HG02885 (cell line): ENCODE measurements at regions not wholly inside any gene's neighbourhood (a gene's known extent, or its start where the extent isn't known, plus 50 kb on each side); places are given as distances from the start of the nearest gene placed in this dataset.
A peak's percentile ranks its signal among the peaks of the same experiment; 100 is the strongest.

ENCODE experiments used
- ATAC-seq: cut with Tn5 transposase; IDR thresholded peaks from one replicate; pipeline ENCODE4 v1.9.1; 2021; ENCODE audit warnings: mild to moderate bottlenecking; ENCODE audit not compliant: unreplicated experiment, poor library complexity

GRCh38 chr1:219805191-219805590 is 123.2 kb downstream of the SLC30A10 start:
- no peak for ATAC-seq

- ATAC-seq: no peak
Observed at GRCh38 chr1:219801156-219801820, 127.1 kb downstream of the SLC30A10 start.

DNA sequence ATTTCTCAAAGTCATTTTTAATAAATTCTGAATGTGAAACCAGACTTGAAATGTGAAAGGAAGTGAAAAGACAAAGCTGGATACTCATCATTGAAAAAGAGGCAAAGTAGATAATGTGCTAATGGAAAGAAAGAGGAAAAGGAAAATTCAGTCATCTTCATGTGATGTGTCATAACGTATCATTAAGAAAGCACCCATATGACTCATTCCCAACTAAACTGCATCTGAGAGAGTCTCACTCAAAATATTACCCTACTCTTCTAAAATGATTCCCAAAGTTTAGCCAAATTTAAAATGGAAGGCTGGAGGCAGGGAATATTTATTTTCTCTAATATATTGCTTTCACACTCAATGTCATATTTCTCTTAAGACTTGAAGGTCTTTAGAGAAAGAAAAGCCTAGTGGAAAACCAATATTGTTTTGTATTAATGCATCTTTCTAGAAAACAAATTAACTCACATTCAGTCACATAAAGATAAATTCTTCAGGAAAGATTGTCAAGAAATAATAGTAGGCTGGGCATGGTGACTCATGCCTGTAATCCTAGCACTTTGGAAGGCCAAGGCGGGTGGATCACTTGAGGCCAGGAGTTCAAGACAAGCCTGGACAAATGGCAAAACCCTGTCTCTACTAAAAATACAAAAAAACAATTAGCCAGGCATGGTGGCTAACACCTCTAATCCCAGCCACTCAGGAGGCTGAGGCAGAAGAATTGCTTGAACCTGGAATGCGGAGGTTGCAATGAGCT is 129.9 kb downstream of the SLC30A10 start:
- ATAC-seq: peak; percentile 54

DNA sequence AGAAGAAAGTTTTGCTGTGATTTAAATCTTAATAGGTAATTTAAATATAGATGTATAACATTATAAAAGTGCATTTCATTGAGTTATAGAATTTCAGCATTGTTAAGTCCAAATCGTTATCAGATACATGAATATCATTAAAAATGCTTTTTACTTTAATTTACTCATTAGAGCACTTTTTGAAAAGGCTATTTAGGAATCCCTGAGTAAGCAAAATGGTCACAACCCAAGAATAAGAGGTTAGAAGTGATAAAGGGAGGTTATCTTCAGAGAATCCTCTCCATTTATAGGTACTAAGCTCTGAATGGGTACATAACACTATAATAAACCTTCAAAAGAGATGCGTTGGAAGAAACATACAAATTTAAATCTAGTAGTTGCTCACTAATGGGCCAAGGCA is 130.7 kb downstream of the SLC30A10 start:
- ATAC-seq: no peak

DNA sequence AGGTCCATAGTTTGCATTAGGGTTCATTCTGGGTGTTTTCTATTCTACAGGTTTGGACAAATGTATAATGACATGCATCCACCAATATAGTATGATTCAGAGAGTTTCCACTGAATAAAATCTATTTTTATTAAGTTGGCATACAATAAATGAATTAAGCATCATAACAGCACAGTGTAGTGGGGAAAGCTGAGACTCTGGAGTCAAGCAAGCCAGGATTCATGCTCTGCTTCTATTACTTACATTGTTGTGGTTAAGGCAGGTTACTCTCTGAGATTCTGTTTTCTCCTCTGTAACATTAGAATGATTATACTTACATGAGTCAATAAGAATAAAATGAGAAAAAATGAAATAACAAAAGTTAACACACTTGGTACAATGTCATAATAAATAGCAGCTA is 131.3 kb downstream of the SLC30A10 start:
- no peak for ATAC-seq

- no peak for ATAC-seq
Observed at GRCh38 chr1:219795363-219795917, 132.9 kb downstream of the SLC30A10 start.

DNA sequence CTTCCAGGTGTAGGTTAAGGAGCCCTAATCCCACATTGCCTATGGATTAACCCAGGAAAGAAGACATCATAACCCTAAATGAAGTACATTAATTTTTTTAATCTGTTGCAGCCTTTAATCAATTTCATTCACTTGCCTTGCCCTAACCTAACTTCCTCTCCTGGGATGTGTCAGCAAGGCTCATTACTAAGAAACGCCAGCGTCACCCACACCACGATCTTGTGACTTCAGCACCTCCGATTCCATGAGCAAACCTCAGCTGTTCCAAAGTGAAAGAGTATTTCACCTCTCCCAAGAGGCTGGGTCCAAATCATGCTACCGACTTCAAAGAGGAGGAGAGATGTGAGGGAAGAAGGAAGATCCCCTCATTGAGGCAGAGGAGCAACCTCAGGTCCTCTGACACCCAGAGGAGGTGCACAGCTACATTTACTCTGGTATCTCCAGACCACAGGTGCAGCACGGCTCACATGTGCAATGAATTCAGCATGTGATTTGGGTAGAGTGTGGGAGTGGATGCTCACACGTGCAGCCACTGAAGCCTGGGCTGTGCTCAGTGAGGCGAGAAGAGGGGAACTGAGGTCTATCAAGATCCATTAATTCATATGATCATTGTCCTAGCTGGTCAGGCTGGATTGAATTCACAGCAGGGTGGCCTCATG is 134.1 kb downstream of the SLC30A10 start:
- peak; percentile 80 for ATAC-seq

- ATAC-seq: no peak
Observed at GRCh38 chr1:219792337-219793021, 135.9 kb downstream of the SLC30A10 start.

- ATAC-seq: no peak
Observed at GRCh38 chr1:219791766-219792165, 136.6 kb downstream of the SLC30A10 start.

DNA sequence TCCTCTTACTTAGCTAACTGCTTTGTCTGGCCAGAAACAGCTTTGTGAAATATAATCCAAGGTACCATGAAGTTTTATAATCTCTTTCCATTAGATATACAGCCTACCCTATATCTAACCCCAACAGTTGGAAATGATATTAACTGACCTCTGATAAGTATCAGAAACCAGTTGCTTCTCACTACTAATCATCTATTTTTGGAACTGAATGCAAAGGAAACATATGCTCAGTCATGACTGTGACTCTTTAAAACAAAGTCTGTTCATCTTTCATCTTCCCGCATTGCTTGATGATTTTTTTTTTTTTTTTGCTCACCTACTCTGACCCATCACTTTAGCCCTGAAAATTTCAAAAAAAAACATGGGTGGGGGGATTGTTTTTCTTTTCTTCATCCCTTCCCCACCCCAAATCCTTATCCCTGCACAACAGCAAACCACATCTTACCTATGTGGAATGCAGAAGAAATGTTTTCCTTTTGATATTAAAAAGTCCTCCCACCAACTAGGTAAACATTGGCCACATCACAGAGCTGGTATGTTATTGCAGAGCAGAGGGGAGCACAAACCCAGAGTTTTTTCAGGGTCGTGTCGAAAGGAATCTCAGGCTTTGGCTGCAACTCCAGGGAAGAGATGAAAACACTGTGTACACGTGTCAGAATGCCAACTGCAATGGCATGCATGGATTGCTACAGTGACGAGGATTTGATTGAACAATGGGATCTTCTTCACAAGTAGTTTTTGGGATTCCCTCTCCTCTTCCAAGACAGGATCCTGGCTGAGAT is 137.3 kb downstream of the SLC30A10 start:
- no peak for ATAC-seq

- no peak for ATAC-seq
Observed at GRCh38 chr1:219788700-219789099, 139.7 kb downstream of the SLC30A10 start.

GRCh38 chr1:219788091-219788490 is 140.3 kb downstream of the SLC30A10 start:
- ATAC-seq: no peak

- ATAC-seq: no peak
Observed at GRCh38 chr1:219784660-219785381, 143.5 kb downstream of the SLC30A10 start.

GRCh38 chr1:219783605-219784235 is 144.6 kb downstream of the SLC30A10 start:
- peak; percentile 65 for ATAC-seq

GRCh38 chr1:219782929-219783328 is 145.4 kb downstream of the SLC30A10 start:
- no peak for ATAC-seq

DNA sequence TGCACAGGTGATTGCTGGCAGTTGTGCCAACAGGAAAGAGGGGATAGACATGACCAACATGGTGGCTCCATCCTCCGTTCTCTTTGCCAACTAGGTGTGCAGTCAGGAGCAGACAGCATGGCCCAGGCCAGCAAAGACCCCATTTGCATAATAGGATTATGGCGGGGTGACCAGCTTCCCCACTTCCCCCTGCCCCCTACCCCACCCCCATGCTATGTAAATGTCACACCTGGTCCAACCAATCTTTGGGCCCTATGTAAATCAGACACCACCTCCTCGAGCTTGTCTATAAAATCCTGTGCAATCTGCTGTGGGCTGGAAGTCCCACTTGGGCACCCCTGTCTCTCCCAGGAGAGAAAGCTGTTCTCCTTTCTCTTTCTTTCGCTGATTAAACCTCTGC is 146.0 kb downstream of the SLC30A10 start:
- no peak for ATAC-seq

DNA sequence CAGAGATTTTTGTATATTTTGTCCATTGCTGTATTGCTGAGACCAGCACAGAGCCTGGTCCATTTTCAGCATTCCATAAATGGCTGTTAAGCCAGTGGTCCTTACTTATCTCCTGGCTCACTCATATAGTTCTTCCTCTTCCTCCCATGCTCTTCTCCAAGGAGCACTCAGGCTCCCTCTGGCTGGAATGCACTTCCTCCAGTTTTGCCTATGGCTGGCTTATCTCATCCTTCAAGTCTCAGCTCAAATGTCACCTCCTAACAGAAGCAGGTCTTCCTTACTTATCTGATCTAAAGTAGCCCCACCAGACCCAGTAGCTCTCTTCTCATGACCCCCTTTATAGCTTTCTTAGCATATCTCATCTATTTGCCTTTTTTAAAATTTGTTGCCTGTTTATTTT is 146.9 kb downstream of the SLC30A10 start:
- no peak for ATAC-seq

DNA sequence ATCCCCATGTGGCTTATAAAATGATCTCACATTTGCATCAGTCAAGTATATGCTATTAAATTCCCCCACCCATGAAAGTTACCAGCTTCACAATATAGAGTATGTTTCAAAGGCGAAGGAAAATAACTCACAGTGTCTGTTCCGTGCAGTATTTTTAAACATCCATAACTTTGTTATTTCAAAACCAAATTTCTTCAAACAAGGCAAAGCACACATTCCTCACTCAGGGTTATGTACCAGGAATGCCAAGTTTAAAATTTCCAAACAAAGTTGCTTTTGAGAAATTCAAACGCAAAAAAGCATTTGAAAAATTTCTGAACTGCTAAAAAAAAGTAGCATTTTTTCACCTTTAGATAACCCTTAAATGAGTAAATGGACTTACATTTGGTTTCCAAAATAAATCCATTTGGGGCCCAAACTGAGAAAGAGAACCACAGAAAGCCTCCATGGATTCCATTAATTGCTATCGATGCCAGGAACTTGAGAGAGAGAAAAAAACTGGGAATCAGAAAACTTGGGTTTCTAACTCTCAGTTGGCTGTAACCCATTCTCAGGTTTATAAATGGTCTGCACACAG is 149.5 kb downstream of the SLC30A10 start:
- no peak for ATAC-seq
